CD4-positive, alpha-beta T cell treated with Interleukin-6 at 100 ng/mL for 8 hours (primary cell): ENCODE measurements at regions not wholly inside any gene's neighbourhood (a gene's known extent, or its start where the extent isn't known, plus 50 kb on each side); places are given as distances from the start of the nearest gene placed in this dataset.
A peak's percentile ranks its signal among the peaks of the same experiment; 100 is the strongest.

ENCODE experiments used
- DNase-seq: peaks from one replicate; pipeline ENCODE4 v3.0.0-alpha.2; 2020; ENCODE audit warnings: mixed read lengths, low spot score

- DNase-seq, result no peak
Observed at GRCh38 chr15:94008104-94009074, 223.0 kb upstream of the MCTP2 start.

- no peak for DNase-seq
Observed at GRCh38 chr15:94004697-94005096, 226.7 kb upstream of the MCTP2 start.

GRCh38 chr15:94002041-94002440 lies 229.3 kb upstream of the MCTP2 start:
- DNase-seq, result no peak

GRCh38 chr15:94001255-94001801 lies 230.0 kb upstream of the MCTP2 start:
- no peak for DNase-seq

GRCh38 chr15:94000606-94001005 lies 230.8 kb upstream of the MCTP2 start:
- DNase-seq, result no peak

GRCh38 chr15:93997071-93997658 lies 234.2 kb upstream of the MCTP2 start:
- no peak for DNase-seq

- no peak for DNase-seq
Observed at GRCh38 chr15:93989440-93989998, 241.8 kb upstream of the MCTP2 start.

GRCh38 chr15:93987068-93987467 lies 244.3 kb upstream of the MCTP2 start:
- DNase-seq, result peak; percentile 54

- DNase-seq, result no peak
Observed at GRCh38 chr15:93986400-93986984, 244.9 kb upstream of the MCTP2 start.

- no peak for DNase-seq
Observed at GRCh38 chr15:93985925-93986324, 245.4 kb upstream of the MCTP2 start.

GRCh38 chr15:93985176-93985575 lies 246.2 kb upstream of the MCTP2 start:
- no peak for DNase-seq

- DNase-seq, result no peak
Observed at GRCh38 chr15:93983526-93983925, 247.8 kb upstream of the MCTP2 start.

- no peak for DNase-seq
Observed at GRCh38 chr15:93982226-93982727, 249.1 kb upstream of the MCTP2 start.

- no peak for DNase-seq
Observed at GRCh38 chr15:93981706-93982105, 249.7 kb upstream of the MCTP2 start.

GRCh38 chr15:93980261-93980911 lies 251.0 kb upstream of the MCTP2 start:
- no peak for DNase-seq

GRCh38 chr15:93974804-93975481 lies 256.4 kb upstream of the MCTP2 start:
- DNase-seq, result no peak

GRCh38 chr15:93973287-93973686 lies 258.1 kb upstream of the MCTP2 start:
- no peak for DNase-seq

- DNase-seq, result no peak
Observed at GRCh38 chr15:93968773-93969172, 262.6 kb upstream of the MCTP2 start.

GRCh38 chr15:93965304-93965908 lies 266.0 kb upstream of the MCTP2 start:
- DNase-seq, result no peak

GRCh38 chr15:93954985-93955571 lies 276.3 kb upstream of the MCTP2 start:
- no peak for DNase-seq
